Right ventricle myocardium superior (tissue), 1 donor: ENCODE measurements at regions not wholly inside any gene's neighbourhood (a gene's known extent, or its start where the extent isn't known, plus 50 kb on each side); places are given as distances from the start of the nearest gene placed in this dataset.

Experiments used
- ATAC-seq: fragments of 200-7000 bp; cut with Tn5 transposase; one replicate; pipeline ENCODE4 v1.9.1; 2020; ENCODE audit warnings: mild to moderate bottlenecking; ENCODE audit not compliant: poor library complexity
- DNase-seq: peaks from one replicate; pipeline ENCODE4 v3.0.0-alpha.2; 2020
- intact Hi-C: fragments of 100-400 bp; cut with DNase I; formaldehyde crosslinking; loops from one replicate; pipeline ENCODE4 v1.11.2; 2022
- donor health status: DM: no; HTN: yes; CAD: no; lungs with severe emphysema.

DNA sequence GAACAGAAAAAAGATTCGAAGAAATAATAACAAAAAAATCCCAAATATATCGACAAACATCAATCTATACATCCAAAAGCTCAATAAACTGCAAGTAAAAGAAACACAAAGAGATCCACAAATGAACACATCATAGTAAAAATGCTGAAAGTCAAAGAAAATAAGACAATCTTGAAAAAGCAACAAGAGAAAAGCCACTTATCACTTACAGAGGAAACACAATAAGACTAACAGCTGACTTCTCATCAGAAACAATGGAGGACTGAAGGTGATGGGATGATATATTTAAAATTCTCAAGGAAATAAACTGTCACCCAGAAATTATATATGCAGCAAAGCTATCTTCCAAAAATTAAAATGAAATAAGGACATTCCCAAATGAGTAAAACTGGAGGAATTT is 140.3 kb downstream of the NDUFA10 start:
- intact Hi-C loops, result loop anchor here (10.0 kb wide), 1 partner anchor 850 kb away; no protein-coding TSS in a partner anchor
- no peak for DNase-seq
- no peak for ATAC-seq

- ATAC-seq (no peak), DNase-seq (no peak)
- intact Hi-C loops, result loop anchor here (10.0 kb wide), 1 partner anchor 849 kb away; no protein-coding TSS in a partner anchor
These were observed 141.1 kb downstream of the NDUFA10 start for GRCh38 chr2:239884051-239884405.

- no peak for ATAC-seq
- intact Hi-C loops, result loop anchor here (10.0 kb wide), 1 partner anchor 849 kb away; no protein-coding TSS in a partner anchor
- no peak for DNase-seq
These were observed 141.7 kb downstream of the NDUFA10 start for GRCh38 chr2:239883326-239884050.

DNA sequence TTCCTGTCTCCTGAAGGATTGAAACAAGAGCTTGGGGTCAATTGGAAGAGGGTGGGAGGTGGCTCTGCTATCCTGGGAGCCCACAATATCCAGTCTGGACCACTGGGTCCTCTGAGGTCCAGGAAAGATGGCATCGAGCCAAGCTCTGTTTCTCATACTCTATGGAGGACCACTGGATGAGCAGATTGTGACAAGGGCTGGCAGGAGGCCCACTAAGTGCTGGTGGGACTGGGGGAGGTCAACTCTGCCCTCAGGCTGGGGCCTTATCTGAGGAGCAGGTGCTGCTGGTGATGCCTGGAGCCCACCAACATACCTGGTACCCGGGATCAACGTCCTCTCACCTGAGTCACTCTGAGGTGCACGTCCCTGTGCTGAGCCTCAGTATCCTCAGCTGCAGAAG is 142.4 kb downstream of the NDUFA10 start:
- ATAC-seq (no peak), DNase-seq (peak; percentile 36)
- intact Hi-C loops, result loop anchor here (10.0 kb wide), 1 partner anchor 848 kb away; no protein-coding TSS in a partner anchor

- DNase-seq (peak; percentile 54), ATAC-seq (peak; percentile 75)
- intact Hi-C loops, result loop anchor here (10.0 kb wide), 1 partner anchor 848 kb away; no protein-coding TSS in a partner anchor
These were observed 142.8 kb downstream of the NDUFA10 start for GRCh38 chr2:239882331-239882732.

GRCh38 chr2:239881561-239882320 is 143.4 kb downstream of the NDUFA10 start:
- DNase-seq, result peak; percentile 39
- ATAC-seq, result no peak
- intact Hi-C loops, result loop anchor here (10.0 kb wide), 1 partner anchor 847 kb away; no protein-coding TSS in a partner anchor

DNA sequence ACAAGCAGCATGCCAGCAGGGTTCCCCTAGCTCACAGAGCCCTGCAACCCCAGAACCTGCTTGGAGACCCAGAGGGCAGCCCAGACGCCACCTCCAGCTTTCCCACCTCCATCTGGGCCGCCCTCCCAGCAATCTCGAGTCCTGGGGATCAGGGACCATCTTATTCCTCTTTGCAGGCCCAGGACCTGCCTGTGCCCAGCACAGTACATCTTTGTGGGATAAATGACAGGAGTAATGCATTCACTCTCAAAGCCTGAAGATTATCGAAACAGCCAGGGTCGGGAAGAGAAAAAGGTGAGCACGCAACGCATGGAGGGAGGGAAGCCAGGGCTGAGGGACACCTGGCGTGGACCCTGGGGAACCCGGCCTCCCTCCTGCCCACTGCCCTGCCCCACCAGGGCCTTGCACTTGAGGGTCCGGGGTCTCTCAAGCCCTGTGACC is 144.1 kb downstream of the NDUFA10 start:
- no peak for DNase-seq
- ATAC-seq, result no peak
- intact Hi-C loops, result loop anchor here (10.0 kb wide), 1 partner anchor 846 kb away; no protein-coding TSS in a partner anchor

GRCh38 chr2:239880396-239880795 is 144.7 kb downstream of the NDUFA10 start:
- intact Hi-C loops, result loop anchor here (10.0 kb wide), 1 partner anchor 846 kb away; no protein-coding TSS in a partner anchor
- DNase-seq (no peak), ATAC-seq (no peak)

DNA sequence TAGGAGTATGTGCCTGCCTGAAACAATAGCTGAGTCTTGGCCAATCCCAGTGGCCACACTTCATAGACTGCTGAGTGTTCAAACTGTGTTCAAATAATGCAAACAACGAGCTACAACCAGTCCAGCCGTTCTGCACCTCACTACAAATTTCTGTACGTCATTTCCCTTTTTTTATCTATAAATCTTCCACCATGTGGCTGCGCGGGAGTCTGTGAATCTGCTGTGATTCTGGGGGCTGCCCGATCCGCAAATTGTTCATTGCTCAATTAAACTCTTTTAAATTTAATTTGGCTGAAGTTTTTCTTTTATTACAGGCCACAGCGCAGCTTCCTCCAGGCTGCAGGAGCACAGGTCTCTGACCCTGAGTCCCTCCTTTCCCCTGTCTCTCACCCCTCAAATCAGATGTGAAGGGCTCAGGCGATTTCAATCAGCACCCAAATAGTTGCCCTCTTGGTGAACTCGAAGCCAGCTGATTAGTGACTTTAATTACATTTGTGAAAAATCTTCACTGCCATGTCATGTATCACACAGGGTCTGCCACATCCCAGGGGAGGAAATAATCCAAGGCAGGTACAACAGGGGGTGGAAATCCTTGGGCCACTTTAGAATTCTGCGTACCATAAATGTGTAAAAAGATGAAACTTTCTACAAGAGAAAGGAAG is 145.6 kb downstream of the NDUFA10 start:
- ATAC-seq (no peak), DNase-seq (no peak)
- intact Hi-C loops, result loop anchor here (10.0 kb wide), 1 partner anchor 845 kb away; no protein-coding TSS in a partner anchor

- intact Hi-C loops, result no loop called here
- DNase-seq (no peak), ATAC-seq (no peak)
These were observed 146.5 kb downstream of the NDUFA10 start for GRCh38 chr2:239878686-239879085.

- no peak for DNase-seq
- intact Hi-C loops, result no loop called here
- no peak for ATAC-seq
These were observed 148.2 kb downstream of the NDUFA10 start for GRCh38 chr2:239876948-239877289.

- no peak for DNase-seq
- ATAC-seq, result no peak
- intact Hi-C loops, result no loop called here
These were observed 148.7 kb downstream of the NDUFA10 start for GRCh38 chr2:239876271-239876947.

GRCh38 chr2:239874636-239875356 is 150.3 kb downstream of the NDUFA10 start:
- ATAC-seq, result no peak
- intact Hi-C loops, result no loop called here
- no peak for DNase-seq

GRCh38 chr2:239873656-239874635 is 151.2 kb downstream of the NDUFA10 start:
- DNase-seq (no peak), ATAC-seq (no peak)
- intact Hi-C loops, result no loop called here

- no peak for DNase-seq
- intact Hi-C loops, result no loop called here
- no peak for ATAC-seq
These were observed 153.4 kb downstream of the NDUFA10 start for GRCh38 chr2:239871481-239872435.

- intact Hi-C loops, result no loop called here
These were observed 154.3 kb downstream of the NDUFA10 start for GRCh38 chr2:239870863-239871262.

More at GRCh38 chr2:239870863-239871262, 154.3 kb downstream of the NDUFA10 start:
- ATAC-seq (no peak), DNase-seq (no peak)
